Gastroesophageal sphincter (tissue), 3 donors: ENCODE measurements at regions not wholly inside any gene's neighbourhood (a gene's known extent, or its start where the extent isn't known, plus 50 kb on each side); places are given as distances from the start of the nearest gene placed in this dataset.

Source experiments
- EP300 ChIP-seq: sonication (generic); formaldehyde crosslinking; IDR thresholded peaks from one replicate; pipeline ENCODE4 v1.6.1; 2017; ENCODE audit warnings: antibody characterized with exemption, mild to moderate bottlenecking
- POLR2A ChIP-seq, 2 donors: fragments of 450-650 bp; IDR thresholded peaks; one replicate each; pipeline ENCODE4 v1.6.1; 2017; ENCODE audit warnings: antibody characterized with exemption in 2 of 2, mild to moderate bottlenecking in 2 of 2, moderate library complexity in 1 of 2
- TF ChIP-seq, protein P1 (sequence below), 4 experiments: fragments of 200-600 bp in 2 of 4; fragments of 450-650 bp in 2 of 4; sonication (generic) in 1 of 4; IDR thresholded peaks; one replicate each; pipeline ENCODE4 v1.5.1; 2017 to 2019; ENCODE audit warnings: antibody characterized with exemption in 4 of 4, mild to moderate bottlenecking in 2 of 4, moderate library complexity in 2 of 4

DNA sequence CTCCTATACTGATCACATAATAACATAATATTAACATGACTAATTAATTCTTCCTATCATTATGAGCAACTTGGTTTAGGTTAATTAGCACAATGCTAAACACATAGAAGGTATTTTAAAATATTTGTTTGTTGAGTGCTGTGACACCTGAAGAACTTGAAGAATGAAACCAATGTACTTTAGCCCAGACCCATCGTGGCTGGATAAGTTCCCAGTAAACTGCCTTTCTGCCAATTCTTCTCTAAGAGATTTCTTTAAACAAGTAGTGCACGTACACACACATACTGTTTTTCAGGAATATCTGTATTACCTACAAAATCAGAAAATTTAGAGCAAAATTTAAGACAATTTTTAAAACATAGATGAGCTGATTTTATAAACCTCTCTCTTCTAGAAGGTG lies 207.4 kb upstream of the SSTR1 start:
- no peak for TF ChIP-seq EP300
- TF ChIP-seq, protein P1, sequence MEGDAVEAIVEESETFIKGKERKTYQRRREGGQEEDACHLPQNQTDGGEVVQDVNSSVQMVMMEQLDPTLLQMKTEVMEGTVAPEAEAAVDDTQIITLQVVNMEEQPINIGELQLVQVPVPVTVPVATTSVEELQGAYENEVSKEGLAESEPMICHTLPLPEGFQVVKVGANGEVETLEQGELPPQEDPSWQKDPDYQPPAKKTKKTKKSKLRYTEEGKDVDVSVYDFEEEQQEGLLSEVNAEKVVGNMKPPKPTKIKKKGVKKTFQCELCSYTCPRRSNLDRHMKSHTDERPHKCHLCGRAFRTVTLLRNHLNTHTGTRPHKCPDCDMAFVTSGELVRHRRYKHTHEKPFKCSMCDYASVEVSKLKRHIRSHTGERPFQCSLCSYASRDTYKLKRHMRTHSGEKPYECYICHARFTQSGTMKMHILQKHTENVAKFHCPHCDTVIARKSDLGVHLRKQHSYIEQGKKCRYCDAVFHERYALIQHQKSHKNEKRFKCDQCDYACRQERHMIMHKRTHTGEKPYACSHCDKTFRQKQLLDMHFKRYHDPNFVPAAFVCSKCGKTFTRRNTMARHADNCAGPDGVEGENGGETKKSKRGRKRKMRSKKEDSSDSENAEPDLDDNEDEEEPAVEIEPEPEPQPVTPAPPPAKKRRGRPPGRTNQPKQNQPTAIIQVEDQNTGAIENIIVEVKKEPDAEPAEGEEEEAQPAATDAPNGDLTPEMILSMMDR (IDR thresholded peaks at IDR 0.05) = no peak
- TF ChIP-seq POLR2A (IDR thresholded peaks at IDR 0.05) = no peak
